Body of pancreas (tissue), 4 donors: ENCODE measurements at regions not wholly inside any gene's neighbourhood (a gene's known extent, or its start where the extent isn't known, plus 50 kb on each side); places are given as distances from the start of the nearest gene placed in this dataset.

ENCODE experiments used
- ATAC-seq: fragments of 150-250 bp; one replicate; pipeline ENCODE4 v1.9.1; 2016
- DNase-seq, 4 donors: peaks; one replicate each; pipeline ENCODE4 v3.0.0-alpha.2; 2019
- H3K27ac ChIP-seq, 4 donors: fragments of 200-600 bp; sonication (generic); 1 replicate in 3 of 4; 2 replicates in 1 of 4; pipeline versions ENCODE4 v1.5.1 to v1.6.1; 2016 to 2019; ENCODE audit warnings: mild to moderate bottlenecking in 1 of 4, mixed read lengths in 1 of 4, moderate library complexity in 1 of 4
- H3K27me3 ChIP-seq, 2 donors: fragments of 200-600 bp; sonication (generic); one replicate each; pipeline ENCODE4 v1.6.0; 2016; ENCODE audit warnings: mild to moderate bottlenecking in 1 of 2
- H3K36me3 ChIP-seq, 2 donors: fragments of 200-600 bp; sonication (generic); replicated peaks in 1 of 2; 2 replicates each; pipeline ENCODE4 v1.5.1; 2016; ENCODE audit warnings: low read depth in 2 of 2; ENCODE audit not compliant: insufficient read depth in 1 of 2
- H3K4me1 ChIP-seq: fragments of 200-600 bp; sonication (generic); one replicate; pipeline ENCODE4 v1.6.0; 2016
- H3K4me3 ChIP-seq, 2 donors: fragments of 200-600 bp; sonication (generic); 1 replicate in 1 of 2; 2 replicates in 1 of 2; pipeline ENCODE4 v1.5.1; 2016 to 2019
- H3K9me3 ChIP-seq, 3 donors: fragments of 200-600 bp; sonication (generic); 1 replicate in 2 of 3; 2 replicates in 1 of 3; pipeline ENCODE4 v1.5.1; 2016
- CTCF ChIP-seq, 7 experiments: fragments of 450-650 bp in 4 of 7; fragments of 200-600 bp in 3 of 7; sonication (generic) in 3 of 7; IDR thresholded peaks; one replicate each; pipeline ENCODE4 v1.5.1; 2016 to 2019; ENCODE audit warnings: antibody characterized with exemption in 7 of 7
- POLR2A ChIP-seq, 3 donors: fragments of 450-650 bp; IDR thresholded peaks; one replicate each; pipeline ENCODE4 v1.6.1; 2016; ENCODE audit warnings: antibody characterized with exemption in 3 of 3, mild to moderate bottlenecking in 2 of 3
- WGBS, 2 donors: methylation state at CpG; one replicate each; pipeline ENCODE4 v1.1.5; 2017; 5-methylcytosine and 5-hydroxymethylcytosine counted together
- intact Hi-C: fragments of 100-400 bp; cut with DNase I; formaldehyde crosslinking; loops from one replicate; pipeline ENCODE4 v1.15.1; 2023

- TF ChIP-seq CTCF (IDR thresholded peaks at IDR 0.05) (no peak), POLR2A (IDR thresholded peaks at IDR 0.05) (no peak)
- Histone ChIP-seq H3K27ac (no peak overlapping the region), H3K9me3 (no peaks in the 10 kb centered on the region), H3K4me3 (no peak overlapping the region), H3K4me1 (no peaks in the 10 kb centered on the region), H3K27me3 (no peaks in the 10 kb centered on the region), H3K36me3 (no peaks in the 10 kb centered on the region)
- 38 to 40% methylated on average over 3 of the region's 3 CpGs for WGBS, 2 donors
- ATAC-seq = no peak
- intact Hi-C loops = no loop called here
- no peak for DNase-seq
Measured at GRCh38 chr3:64813326-64813725, 125.5 kb upstream of the ADAMTS9 start.

- no peak for ATAC-seq
Measured at GRCh38 chr3:64809086-64809485, 121.3 kb upstream of the ADAMTS9 start.

GRCh38 chr3:64808061-64808460, 120.3 kb upstream of the ADAMTS9 start:
- Histone ChIP-seq H3K36me3 (no peaks in the 10 kb centered on the region), H3K9me3 (no peaks in the 10 kb centered on the region), H3K27me3 (no peaks in the 10 kb centered on the region), H3K4me1 (no peaks in the 10 kb centered on the region), H3K27ac (no peak overlapping the region), H3K4me3 (no peak overlapping the region)
- intact Hi-C loops = no loop called here
- DNase-seq = no peak
- TF ChIP-seq POLR2A (IDR thresholded peaks at IDR 0.05) (no peak), CTCF (IDR thresholded peaks at IDR 0.05) (no peak)
- no peak for ATAC-seq

More at GRCh38 chr3:64809086-64809485, 121.3 kb upstream of the ADAMTS9 start:
- intact Hi-C loops = no loop called here
- no peak for DNase-seq
- H3K4me1 ChIP-seq = no peaks in the 10 kb centered on the region
- H3K4me3 ChIP-seq = no peak overlapping the region
- TF ChIP-seq POLR2A (IDR thresholded peaks at IDR 0.05) (no peak), CTCF (IDR thresholded peaks at IDR 0.05) (no peak)
- H3K27ac ChIP-seq = no peak overlapping the region
- H3K9me3 ChIP-seq = no peaks in the 10 kb centered on the region
- 67 to 70% methylated on average over 2 of the region's 2 CpGs for WGBS, 2 donors
- H3K36me3 ChIP-seq = no peaks in the 10 kb centered on the region
- H3K27me3 ChIP-seq = no peaks in the 10 kb centered on the region

DNA sequence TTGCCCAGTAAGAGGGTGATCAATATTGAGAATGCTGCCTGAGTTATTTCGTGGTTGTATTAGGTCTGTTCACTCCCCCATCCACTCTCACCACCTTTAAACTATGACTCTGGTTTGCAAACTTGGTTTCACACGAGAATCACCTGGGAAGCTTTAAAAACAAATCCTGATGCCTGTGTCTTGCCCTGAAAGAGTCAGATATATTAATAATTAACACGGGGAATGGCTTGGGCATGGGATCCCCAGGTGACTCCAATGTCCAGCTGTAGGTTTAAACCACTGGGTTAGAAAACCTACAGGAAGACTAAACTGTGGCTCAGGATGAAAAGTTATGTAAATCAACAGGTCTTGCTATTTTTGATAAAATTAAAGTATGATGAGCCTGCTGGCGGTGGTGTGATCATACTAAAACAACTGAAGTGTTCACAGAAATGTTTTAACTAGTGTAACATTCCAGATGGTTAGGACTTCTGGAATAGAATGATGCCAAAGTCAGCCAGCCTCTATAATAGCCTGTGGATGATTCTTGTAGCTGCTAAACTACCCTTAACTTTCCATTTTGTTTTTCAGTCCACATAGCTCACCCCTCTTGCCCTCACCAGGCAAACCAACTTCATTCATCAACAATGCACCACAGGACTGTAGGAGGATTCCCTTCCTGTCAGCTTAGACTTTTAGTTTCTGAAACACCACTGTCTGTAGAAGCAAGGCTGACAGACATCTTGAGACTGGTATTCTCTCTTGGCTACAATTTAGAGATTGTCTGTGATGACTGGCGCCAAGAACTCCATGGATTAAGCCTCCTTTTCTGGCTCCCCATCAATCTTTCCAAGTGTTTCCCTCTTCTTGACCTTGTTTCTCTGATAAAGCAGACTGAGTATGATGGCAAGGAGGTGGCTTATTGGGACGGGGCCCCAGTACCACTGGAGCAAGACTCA, 119.1 kb upstream of the ADAMTS9 start:
- no peaks in the 10 kb centered on the region for H3K4me1 ChIP-seq

More for the DNA sequence above, 119.1 kb upstream of the ADAMTS9 start:
- intact Hi-C loops = no loop called here
- DNase-seq = no peak
- WGBS, 2 donors = 54 to 55% methylated on average over 6 of the region's 6 CpGs
- no peak for ATAC-seq
- Histone ChIP-seq H3K4me3 (no peak overlapping the region), H3K27ac (no peak overlapping the region), H3K36me3 (no peaks in the 10 kb centered on the region), H3K9me3 (no peaks in the 10 kb centered on the region), H3K27me3 (no peaks in the 10 kb centered on the region)
- TF ChIP-seq POLR2A (IDR thresholded peaks at IDR 0.05) = no peak
- TF ChIP-seq CTCF (IDR thresholded peaks at IDR 0.05) = no peak
